GM19023 (cell line): ENCODE measurements at regions not wholly inside any gene's neighbourhood (a gene's known extent, or its start where the extent isn't known, plus 50 kb on each side); places are given as distances from the start of the nearest gene placed in this dataset.

Experiments
- ATAC-seq: cut with Tn5 transposase; IDR thresholded peaks from one replicate; pipeline ENCODE4 v1.9.1; 2021; ENCODE audit warnings: mild to moderate bottlenecking, moderate library complexity; ENCODE audit not compliant: unreplicated experiment

GRCh38 chr4:189304809-189305208, 635.9 kb upstream of the FRG1 start:
- ATAC-seq, result no peak

- ATAC-seq, result no peak
These were observed 635.2 kb upstream of the FRG1 start for GRCh38 chr4:189305500-189305899.

DNA sequence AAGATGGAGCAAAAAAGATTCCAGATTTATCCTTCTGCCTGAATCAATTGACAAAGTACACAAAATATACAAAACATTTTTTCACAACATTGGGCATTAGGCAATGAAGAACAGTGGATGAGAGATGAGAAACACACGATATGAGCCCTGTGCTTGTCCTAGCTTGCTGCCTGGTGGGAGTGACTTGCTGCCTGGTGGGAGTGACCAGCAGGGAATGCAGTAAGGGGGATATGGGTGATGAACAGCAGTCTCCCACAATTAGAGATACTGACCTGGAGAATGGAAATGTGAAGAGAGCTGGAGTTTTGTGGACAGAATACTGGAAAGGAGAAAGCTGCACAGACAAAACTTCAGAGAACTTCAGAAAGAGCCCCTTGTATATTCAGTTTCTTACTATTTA, 629.4 kb upstream of the FRG1 start:
- no peak for ATAC-seq

- ATAC-seq, result no peak
These were observed 627.6 kb upstream of the FRG1 start for GRCh38 chr4:189313064-189313463.

DNA sequence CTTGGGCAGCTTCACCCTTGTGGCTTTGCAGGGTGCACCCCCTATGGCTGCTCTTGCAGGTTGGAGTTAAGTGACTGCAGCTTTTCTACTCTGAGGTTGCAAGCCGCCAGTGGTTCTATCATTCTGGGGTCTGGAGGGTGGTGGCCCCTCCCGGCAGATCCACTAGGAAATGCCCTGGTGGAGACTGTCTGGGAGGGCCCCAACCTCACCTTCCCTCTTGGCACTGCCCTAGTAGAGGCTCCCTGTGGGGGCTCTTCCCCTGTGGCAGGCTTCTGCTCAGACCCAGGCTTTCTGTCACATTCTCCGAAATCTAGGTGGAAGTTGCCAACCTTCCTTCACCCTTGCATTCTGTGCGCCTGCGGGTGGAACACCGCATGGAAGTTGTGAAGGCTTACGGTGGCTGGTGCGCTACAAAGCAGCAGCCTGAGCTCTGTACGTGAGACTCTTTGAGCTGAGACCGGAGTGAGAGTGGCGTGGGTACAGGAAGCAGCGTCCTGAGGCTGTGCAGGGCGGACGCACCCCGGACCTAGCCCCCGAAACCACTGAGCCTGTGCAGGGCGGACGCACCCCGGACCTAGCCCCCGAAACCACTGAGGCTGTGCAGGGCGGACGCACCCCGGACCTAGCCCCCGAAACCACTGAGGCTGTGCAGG, 626.7 kb upstream of the FRG1 start:
- no peak for ATAC-seq

DNA sequence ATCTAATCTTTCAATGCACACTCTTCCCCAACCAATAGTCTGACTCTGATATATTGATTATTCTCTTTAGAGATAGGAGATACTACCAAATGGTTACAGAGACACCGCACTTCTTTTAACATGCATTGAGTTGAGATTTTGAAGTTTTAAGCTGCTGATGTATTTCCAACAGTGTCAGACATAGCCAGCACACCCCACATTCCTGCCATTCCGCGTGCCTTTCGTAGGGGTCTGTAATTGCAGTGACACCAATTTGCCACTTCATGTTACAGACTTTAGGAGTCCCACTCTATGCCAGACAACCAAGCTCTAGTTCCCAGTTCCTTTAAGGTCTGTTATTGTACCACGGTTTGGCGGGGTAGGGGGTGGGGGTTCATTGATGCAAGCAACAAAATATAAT, 618.2 kb upstream of the FRG1 start:
- no peak for ATAC-seq

DNA sequence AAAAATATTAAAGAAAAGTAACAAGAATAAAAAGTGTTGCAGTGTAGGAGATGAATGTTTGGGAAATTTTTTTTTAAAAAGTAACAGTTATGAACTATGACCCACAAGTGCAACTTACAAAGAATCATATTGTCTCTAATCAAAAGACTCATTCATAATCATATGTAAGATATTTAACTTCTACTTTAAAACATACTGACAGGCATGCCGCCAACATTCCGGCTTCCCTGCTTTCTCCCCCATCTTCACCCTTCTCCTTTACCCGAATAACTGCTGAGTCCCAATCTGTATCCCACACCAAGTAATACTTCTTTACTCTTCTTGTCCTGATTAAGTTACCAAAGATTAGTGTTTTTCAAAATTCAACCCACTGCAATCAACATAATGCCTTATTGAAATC, 598.8 kb upstream of the FRG1 start:
- ATAC-seq, result no peak

DNA sequence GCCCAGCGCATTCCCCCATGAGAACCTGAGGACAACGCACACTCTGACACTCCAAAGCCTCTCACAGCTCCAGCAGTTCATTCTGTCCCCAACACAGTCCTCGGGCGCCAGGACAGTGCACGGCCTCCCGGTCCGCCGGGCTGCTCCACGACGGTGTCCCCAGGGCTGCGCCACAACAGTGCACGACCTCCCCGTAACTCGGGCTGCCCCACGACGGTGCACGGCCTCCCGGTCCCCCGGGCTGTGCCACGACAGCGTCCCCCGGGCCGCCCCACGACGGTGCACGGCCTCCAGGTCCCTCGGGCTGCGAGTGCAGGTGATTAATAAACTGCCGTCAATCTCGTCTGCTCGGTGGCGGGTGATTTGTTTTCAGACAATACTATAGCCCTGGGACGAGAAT, 585.1 kb upstream of the FRG1 start:
- no peak for ATAC-seq

DNA sequence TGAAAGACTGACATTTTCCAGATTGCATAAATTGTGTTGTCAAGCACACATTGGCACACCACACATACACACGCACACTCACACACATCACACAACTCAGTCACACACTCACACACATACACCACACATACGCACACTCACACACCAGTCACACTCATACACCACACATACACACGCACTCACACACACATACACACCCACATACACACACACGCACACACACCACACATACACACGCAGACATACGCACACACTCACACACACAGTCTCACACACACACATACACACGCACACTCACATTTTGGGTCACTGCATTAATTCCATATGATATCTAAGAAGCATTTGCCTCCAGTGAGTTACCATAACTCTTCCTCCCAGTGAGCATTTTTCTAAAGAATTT, 578.3 kb upstream of the FRG1 start:
- ATAC-seq, result no peak

DNA sequence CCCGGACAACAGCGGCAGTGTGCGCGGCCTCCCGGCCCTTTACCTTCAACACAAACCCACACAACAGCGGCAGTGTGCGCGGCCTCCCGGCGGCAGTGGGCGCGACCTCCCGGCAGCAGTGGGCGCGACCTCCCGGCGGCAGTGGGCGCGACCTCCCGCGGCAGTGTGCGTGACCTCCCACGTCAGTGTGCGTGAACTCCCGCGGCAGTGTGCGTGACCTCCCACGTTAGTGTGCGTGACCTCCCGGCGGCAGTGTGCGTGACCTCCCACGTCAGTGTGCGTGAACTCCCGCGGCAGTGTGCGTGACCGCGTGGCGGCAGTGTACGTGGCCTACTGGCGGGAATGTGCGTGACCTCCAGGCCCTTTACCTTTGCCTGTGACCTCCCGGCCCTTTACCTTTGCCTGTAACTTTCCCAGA, 576.6 kb upstream of the FRG1 start:
- ATAC-seq, result no peak

DNA sequence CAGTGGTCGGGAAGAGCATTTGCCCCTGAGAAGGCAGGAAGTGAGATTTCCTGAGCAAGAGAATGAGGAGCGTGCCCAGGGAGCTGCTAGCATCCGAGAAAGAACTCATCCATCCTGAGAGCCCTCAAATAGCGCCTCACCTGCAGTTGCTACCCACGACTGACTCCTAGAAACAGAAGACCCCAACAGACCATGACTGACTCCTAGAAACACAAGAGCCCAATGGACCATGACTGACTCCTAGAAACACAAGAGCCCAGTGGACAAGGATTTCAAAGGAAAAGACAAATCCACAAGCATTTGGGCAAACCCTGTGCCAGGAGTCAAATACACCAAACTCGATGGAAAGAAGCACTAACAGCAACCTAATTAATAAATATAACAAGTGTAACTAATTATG, 575.2 kb upstream of the FRG1 start:
- ATAC-seq, result no peak

- no peak for ATAC-seq
These were observed 572.8 kb upstream of the FRG1 start for GRCh38 chr4:189367832-189368231.

DNA sequence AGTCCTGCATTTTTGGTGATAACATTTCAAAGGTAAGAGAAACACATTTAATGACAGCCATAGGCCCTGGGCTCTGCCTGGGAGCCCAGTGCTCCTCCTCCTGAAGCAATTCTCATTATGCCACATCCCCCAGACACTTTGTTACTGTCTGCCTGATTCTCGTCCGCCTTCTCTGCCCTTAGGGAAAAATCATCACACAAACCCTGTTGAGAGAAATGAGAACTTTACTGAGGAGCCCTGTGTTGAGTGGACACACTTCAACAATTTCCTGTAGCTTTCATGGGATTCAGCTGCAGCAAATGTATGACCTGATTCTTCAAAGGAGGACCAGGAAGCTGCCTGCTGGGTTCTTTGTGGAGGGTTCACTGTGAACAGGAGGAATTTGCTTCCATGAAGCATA, 566.5 kb upstream of the FRG1 start:
- ATAC-seq, result no peak

- ATAC-seq, result no peak
These were observed 563.8 kb upstream of the FRG1 start for GRCh38 chr4:189376901-189377300.

GRCh38 chr4:189377569-189377968, 563.1 kb upstream of the FRG1 start:
- ATAC-seq, result no peak

GRCh38 chr4:189385098-189385497, 555.6 kb upstream of the FRG1 start:
- no peak for ATAC-seq

DNA sequence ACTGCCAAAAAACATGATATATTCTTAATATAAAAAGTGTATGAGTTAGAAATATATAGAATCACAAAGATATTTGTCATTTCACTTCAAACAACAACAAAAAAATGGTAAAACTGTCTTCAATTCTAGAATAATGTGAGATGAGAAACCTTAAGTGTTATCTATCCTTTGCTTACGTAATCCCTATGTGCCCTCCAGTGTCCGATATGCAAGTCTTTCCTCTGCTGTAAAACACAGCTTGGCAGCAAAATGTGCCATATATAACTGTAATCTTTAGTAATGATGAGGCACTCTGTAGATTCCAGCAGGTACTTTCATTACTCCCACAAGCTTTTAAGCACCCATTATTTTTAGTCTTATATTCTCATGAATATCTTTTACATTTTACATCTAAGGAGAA, 555.1 kb upstream of the FRG1 start:
- no peak for ATAC-seq

- ATAC-seq, result no peak
These were observed 544.2 kb upstream of the FRG1 start for GRCh38 chr4:189396435-189396834.

DNA sequence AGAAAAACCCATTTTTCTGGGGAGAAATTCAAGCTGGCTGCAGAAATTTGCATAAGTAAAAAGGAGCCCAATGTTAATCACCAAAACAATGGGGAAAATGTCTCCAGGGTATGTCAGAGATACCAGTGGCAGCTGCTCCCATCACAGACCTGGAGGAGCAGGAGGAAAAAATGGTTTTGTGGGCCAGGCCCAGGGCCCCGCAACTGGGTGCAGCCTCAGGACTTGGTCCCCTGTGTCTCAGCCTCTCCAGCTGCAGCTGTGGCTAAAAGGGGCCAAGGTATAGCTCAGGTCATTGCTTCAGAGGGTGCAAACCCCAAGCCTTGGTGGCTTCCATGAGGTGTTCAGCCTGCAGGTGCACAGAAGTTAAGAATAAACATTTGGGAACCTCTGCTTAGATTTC, 536.4 kb upstream of the FRG1 start:
- ATAC-seq, result no peak

GRCh38 chr4:189409158-189409557, 531.5 kb upstream of the FRG1 start:
- no peak for ATAC-seq

- ATAC-seq, result no peak
These were observed 526.7 kb upstream of the FRG1 start for GRCh38 chr4:189414021-189414420.

DNA sequence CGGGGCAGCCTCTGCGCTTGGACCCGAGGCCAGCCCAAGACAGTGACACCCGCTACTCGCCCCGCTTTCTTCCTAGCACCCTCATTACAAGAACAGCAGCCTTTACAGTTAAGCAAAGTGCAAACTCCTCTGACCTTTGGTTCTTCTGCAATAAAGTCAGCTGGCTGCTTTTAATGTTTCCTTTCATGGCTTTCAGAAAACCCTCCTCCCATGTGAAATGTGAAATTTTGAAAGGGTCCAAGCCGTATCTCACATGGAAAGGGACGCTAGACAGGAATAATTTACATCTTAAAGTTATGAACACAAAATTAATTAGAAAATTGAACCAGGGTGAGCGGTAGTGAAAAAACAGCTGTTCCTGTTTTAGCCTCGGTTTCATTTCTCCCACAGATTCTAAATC, 520.1 kb upstream of the FRG1 start:
- ATAC-seq, result no peak

GRCh38 chr4:189436207-189436606, 504.5 kb upstream of the FRG1 start:
- ATAC-seq, result no peak

DNA sequence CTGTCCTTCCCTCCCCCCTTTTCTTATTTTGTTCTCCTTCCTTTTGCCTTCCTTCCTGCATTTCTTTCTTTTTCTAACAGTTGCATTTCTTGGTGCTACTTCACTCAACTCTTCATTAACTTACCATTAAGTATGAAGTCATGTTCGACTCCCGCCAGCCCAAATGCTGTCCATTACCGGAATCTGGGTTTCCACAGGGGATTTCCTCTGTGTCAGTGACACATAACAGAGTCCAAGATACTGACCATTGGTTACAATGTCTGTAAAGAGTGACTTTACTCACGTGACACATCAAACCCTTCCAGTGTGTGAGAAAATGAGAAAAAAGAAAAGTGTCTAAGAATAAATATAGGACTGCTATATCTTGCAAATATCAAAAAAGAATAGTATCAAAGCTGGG, 500.0 kb upstream of the FRG1 start:
- no peak for ATAC-seq
